ENCODE measurements at regions not wholly inside any gene's neighbourhood (a gene's known extent, or its start where the extent isn't known, plus 50 kb on each side); places are given as distances from the start of the nearest gene placed in this dataset.

DNA sequence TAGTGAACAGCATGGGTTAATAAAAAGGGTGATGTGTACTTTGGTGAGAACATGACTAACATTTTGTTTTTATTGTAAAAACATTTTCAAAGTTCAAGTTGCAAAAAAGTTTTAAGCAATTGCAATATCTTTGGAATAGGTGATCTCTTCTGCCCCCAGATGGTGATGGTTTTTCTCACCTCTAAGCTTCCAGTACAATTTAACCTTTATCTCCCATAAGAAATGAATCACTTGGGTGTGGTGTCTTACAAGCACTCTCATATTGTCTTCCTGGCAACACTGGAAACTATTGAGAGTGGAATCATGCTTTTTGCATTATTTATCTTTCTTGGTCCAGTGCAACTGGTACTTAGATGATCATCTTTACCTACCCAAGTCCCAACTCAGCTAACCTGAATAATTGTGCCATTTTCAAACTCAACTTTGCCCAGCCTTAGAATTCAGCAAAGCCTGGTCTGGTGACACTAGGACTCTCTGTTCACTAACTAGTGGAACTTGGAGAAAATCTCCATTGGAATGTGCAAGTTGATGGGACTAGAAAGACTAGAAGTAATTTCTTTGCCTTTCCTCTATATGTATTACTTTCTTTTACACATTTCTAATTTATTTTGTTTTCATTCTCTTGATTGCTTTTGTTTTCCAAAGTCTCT, 964.7 kb upstream of the ZEB2 start:
- POLR2A ChIA-PET, result no interaction called here
- TF ChIP-seq, protein P1, sequence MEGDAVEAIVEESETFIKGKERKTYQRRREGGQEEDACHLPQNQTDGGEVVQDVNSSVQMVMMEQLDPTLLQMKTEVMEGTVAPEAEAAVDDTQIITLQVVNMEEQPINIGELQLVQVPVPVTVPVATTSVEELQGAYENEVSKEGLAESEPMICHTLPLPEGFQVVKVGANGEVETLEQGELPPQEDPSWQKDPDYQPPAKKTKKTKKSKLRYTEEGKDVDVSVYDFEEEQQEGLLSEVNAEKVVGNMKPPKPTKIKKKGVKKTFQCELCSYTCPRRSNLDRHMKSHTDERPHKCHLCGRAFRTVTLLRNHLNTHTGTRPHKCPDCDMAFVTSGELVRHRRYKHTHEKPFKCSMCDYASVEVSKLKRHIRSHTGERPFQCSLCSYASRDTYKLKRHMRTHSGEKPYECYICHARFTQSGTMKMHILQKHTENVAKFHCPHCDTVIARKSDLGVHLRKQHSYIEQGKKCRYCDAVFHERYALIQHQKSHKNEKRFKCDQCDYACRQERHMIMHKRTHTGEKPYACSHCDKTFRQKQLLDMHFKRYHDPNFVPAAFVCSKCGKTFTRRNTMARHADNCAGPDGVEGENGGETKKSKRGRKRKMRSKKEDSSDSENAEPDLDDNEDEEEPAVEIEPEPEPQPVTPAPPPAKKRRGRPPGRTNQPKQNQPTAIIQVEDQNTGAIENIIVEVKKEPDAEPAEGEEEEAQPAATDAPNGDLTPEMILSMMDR (IDR thresholded peaks at IDR 0.05 in 2 of 3, conservative IDR thresholded peaks at IDR 0.05 in 1 of 3; ENCODE audit: borderline replicate concordance in 1 of 3, insufficient read depth in 1 of 3, low read depth in 2 of 3, low read length in 2 of 3), result peak; percentile 30 to 55 (median 43); a peak in 4 of 6 replicates
- TF ChIP-seq FOSL1 (IDR thresholded peaks at IDR 0.05; ENCODE audit: low read depth) (peak; percentile 24; the same call in 1 of the 2 replicates), EGR1 (IDR thresholded peaks at IDR 0.05; ENCODE audit: low read depth) (no peak), CBX3 (IDR thresholded peaks at IDR 0.05; ENCODE audit: low read depth) (peak; percentile 57), YY1 (IDR thresholded peaks at IDR 0.05; ENCODE audit: extremely low read depth, insufficient replicate concordance, low read depth, low read length) (peak; percentile 13), RAD21 (IDR thresholded peaks at IDR 0.05; ENCODE audit: low read depth) (peak; percentile 68)
- TF ChIP-seq, protein P2, sequence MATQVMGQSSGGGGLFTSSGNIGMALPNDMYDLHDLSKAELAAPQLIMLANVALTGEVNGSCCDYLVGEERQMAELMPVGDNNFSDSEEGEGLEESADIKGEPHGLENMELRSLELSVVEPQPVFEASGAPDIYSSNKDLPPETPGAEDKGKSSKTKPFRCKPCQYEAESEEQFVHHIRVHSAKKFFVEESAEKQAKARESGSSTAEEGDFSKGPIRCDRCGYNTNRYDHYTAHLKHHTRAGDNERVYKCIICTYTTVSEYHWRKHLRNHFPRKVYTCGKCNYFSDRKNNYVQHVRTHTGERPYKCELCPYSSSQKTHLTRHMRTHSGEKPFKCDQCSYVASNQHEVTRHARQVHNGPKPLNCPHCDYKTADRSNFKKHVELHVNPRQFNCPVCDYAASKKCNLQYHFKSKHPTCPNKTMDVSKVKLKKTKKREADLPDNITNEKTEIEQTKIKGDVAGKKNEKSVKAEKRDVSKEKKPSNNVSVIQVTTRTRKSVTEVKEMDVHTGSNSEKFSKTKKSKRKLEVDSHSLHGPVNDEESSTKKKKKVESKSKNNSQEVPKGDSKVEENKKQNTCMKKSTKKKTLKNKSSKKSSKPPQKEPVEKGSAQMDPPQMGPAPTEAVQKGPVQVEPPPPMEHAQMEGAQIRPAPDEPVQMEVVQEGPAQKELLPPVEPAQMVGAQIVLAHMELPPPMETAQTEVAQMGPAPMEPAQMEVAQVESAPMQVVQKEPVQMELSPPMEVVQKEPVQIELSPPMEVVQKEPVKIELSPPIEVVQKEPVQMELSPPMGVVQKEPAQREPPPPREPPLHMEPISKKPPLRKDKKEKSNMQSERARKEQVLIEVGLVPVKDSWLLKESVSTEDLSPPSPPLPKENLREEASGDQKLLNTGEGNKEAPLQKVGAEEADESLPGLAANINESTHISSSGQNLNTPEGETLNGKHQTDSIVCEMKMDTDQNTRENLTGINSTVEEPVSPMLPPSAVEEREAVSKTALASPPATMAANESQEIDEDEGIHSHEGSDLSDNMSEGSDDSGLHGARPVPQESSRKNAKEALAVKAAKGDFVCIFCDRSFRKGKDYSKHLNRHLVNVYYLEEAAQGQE (IDR thresholded peaks at IDR 0.05; ENCODE audit: low read depth), result no peak

More for the DNA sequence above, 964.7 kb upstream of the ZEB2 start:
- peak overlapping the region; percentile 92 for H2AFZ ChIP-seq (ENCODE audit: low read depth, low read length, poor library complexity, severe bottlenecking)
- ChIA-PET RAD21 (ENCODE audit: low non-redundant PET in 1 of 2, low total read pairs in 2 of 2, uncharacterized antibody in 2 of 2, unreplicated experiment in 2 of 2) (no interaction called here), CTCF (no interaction called here)
- BruUV-seq (replicated peaks), result no TSS peak
- H3K4me3 ChIP-seq (replicated peaks in 1 of 2; ENCODE audit: low read depth in 1 of 2, low read length in 2 of 2), result no peak overlapping the region
- ATAC-seq, result peak; percentile 87
- H3K4me1 ChIP-seq (ENCODE audit: control insufficient read depth in 1 of 2, insufficient read depth in 2 of 2, low read length in 2 of 2), result peaks cover 3 to 6% of the 10 kb centered on the region in 2 experiments; a peak in 3 of 4 replicates
- peak overlapping the region; percentile 55 for H3K4me2 ChIP-seq (ENCODE audit: low read length)
- peak; percentile 69 for DNase-seq (ENCODE audit: low read depth, low spot score)
- no peaks in the 10 kb centered on the region for H3K9me3 ChIP-seq (ENCODE audit: control insufficient read depth in 1 of 2, insufficient read depth in 1 of 2, low read depth in 1 of 2, low read length in 2 of 2)
- H3K27me3 ChIP-seq (ENCODE audit: insufficient read depth, low read length), result no peaks in the 10 kb centered on the region
- no peaks in the 10 kb centered on the region for H4K20me1 ChIP-seq (ENCODE audit: insufficient read depth)
- no peaks in the 10 kb centered on the region for H3K36me3 ChIP-seq (ENCODE audit: control insufficient read depth in 1 of 2, insufficient read depth in 2 of 2, low read length in 2 of 2)
- no peak overlapping the region for H3K27ac ChIP-seq (ENCODE audit: low read depth, low read length)
- no peak overlapping the region for H3K9ac ChIP-seq (ENCODE audit: low read length)
- H3K79me2 ChIP-seq (ENCODE audit: insufficient read depth, low read length), result no peaks in the 10 kb centered on the region
- intact Hi-C loops (cut with micrococcal nuclease), result no loop called here
- no peaks in the 10 kb centered on the region for H3K9me2 ChIP-seq (ENCODE audit: insufficient read depth)
